ENCODE measurements at regions not wholly inside any gene's neighbourhood (a gene's known extent, or its start where the extent isn't known, plus 50 kb on each side); places are given as distances from the start of the nearest gene placed in this dataset.
"Not testable (repeated sequence)": the region's sequence is repeated elsewhere in the genome, so short reads cannot be mapped to it uniquely, and the experiment has no call there.

DNA sequence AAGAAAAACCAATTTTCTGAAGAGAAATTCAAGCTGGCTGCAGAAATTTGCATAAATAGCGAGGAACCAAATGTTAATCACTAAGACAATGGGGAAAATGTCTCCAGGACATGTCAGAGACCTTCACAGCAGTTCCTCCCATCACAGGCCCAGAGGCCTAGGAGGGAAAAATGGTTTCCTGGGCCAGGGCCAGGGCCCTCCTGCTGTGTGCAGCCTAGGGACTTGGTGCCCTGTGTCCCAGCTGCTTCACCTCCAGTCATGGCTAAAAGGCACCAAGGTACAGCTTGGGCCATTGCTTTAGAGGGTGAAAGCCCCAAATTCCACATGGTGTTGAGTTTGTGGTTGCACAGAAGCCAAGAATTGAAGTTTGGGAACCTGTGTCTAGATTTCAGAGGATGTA is 628.7 kb upstream of the ARRDC3 start:
- DNase-seq (ENCODE audit: low spot score): not testable (repeated sequence)

DNA sequence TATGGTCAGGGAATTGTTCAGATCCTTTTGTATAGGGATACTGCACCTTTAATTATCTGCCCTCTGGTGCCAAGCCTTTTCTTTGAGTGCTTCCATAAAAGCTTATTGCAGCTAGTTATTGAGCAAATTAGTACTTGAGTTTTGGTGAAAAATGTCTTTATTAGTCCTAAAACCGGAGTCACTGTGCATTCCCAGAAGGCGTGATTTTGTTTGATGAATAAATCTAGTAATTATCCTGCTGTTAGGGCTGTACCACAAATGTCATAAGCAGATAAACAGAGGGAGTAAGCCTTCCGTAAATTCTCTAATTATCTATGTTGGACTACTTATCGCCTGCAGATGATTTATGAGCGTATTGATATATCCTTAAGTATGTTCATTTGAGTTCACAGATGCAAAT is 620.7 kb upstream of the ARRDC3 start:
- DNase-seq (ENCODE audit: low spot score): no peak

DNA sequence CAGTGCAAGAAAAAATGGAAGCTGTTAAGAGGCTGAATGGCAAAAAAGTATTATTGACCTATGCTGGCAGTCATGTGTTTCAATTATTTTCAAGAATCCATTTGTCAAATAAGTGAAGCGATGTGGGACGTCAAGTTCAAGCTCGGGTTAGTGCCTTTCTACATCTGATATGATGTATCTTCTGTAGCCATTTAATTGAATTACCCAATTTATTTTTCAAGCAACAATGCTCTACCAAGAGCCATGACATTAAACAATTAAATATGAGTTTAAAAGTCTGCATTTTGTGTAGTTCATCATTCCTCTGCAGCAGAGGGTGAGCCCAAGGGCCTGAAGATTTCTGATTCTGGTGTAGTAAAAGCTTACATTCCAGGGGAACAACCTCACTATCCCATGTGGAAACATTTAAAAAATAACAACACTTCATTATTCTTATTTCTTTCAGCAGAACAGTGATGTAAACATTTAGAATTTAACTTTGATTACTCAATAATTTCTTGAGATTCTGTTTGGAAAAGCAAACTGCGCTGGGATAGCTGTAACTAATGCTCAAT is 619.7 kb upstream of the ARRDC3 start:
- DNase-seq (ENCODE audit: low spot score): no peak

DNA sequence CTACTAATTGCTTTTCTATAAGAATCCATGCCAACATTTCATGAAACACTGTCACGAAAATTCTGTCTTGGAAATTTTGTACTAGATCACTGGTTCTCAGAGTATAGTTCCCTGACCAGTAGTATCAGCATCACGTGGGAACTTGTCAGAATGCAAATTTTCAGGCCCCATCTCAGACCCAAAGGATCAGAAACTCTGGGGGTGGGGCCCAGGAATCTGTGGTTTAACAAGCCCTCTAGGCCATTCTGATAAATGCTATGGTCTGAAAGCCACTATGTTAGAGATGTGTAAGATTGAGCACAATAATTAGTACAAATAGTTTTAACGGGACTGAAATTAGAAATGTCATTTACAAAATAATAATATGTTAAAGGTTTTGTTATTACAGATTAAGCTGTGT is 615.7 kb upstream of the ARRDC3 start:
- DNase-seq (ENCODE audit: low spot score): no peak

DNA sequence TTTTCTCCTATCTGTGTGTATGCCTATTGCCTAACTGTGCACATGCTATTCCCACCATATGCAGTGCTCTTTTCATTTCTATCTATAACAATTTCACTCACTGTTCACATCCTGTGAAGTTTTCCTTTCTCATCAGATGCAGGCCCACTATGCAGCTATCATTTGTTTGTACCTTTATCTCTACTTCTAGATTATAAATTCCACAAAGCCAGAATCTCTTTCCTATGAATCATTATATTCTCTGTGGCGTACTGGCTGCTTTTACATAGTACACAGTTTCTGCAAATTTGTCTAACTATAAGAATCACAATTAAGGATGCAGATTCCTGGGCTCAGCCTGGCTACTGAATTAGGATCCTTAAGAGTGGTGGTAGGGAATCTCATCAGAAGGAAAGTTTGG is 600.8 kb upstream of the ARRDC3 start:
- DNase-seq (ENCODE audit: low spot score): no peak

DNA sequence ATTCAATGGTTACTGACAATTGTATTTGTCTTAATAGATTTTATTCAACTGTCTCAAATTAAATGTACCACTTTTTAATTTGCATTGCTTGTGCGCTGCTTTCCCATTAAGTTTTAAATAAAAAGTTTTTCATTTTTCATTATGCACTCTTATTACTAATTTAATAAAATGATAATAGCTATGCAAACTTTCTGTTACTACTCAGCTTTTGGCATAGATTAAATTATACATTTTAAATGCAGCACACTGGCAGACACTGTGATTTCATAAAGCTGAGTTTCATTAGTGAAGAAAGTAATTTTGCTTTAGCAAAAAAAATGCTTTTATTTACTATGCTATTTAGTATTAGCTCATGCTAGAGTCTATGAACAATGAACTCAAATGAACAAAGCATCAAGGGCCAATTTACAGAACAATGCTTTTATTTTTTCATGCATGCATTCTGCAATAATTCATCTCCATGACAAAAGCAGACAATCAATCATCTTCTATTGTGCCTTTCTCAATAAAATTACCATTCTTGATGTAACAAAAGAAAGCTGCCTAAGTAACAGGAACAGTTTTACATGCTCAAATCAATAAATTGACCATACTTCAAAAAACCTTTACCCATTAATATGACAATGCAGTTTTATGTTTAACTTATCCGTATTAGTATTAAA is 595.2 kb upstream of the ARRDC3 start:
- DNase-seq (ENCODE audit: low spot score): no peak

DNA sequence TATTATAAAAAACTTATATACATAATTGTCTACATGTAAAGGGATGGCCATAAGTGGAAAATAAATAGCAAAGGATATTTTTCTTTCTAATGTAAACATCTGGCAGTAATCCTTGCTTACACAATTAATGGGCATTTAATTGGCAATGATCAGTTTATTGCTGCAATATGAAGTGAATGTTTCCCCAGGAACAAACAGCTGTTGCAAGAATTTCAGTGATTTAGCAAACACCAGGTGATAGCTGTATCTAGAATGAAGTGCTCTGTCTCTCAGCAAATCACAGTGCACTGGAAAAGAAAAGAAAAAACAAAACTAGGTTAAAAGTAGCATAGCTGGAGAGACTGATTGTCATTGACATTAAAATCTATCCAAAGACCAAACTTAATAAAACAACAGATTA is 594.5 kb upstream of the ARRDC3 start:
- DNase-seq (ENCODE audit: low spot score): no peak

DNA sequence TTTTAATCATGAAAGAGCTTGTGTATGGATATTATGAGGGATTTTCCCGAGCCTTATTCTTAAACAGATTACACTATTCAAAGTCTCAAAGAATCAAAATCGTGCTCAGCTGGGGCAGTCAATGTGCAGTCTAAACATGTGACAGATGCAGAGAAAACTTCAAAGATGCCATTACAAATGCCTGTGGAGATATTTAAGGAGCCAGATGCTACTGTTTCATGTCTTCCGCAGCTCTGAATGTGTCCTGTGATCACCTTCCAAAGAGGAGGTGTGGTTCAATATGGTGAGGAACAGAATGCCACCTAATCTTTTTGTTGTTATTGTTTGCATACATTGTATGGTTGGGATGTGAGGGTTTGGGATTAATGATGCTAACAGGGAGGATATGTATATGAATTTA is 593.3 kb upstream of the ARRDC3 start:
- no peak for DNase-seq (ENCODE audit: low spot score)

DNA sequence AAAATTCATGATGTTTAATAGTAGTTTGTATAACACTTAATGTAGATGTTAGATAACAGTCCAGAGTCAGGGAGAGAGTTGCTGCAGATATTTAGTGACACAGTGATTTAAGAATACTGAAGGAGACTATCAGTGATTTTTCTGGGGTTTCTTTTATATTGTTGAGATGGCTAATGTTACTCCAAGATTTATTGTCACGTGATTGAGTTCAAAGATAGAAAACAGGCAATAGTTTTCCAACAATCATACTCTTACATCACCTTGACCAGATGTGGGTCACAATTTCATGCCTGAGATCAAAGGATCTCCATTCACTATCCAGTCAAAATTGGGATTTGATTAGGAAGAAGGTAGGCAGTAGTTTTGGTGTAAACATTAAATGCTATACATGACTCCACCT is 580.0 kb upstream of the ARRDC3 start:
- no peak for DNase-seq (ENCODE audit: low spot score)

DNA sequence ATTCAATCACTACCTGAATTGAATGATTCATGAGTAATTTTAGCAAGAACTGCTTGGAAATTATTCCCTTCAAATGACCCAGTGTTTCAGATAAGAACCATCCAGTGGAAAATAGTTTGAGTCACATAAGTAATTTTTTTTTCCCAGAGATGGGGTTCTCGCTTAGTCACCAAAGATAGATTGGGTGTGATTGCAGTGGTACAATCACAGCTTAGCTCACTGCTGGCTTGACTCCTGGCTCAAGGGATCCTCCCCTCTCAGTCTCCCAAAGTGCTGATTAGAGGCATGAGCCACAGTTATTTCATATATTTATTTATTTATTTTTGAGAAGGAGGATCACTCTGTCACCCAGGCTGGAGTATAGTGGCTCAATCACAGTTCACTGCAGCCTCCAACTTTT is 574.5 kb upstream of the ARRDC3 start:
- DNase-seq (ENCODE audit: low spot score): no peak

DNA sequence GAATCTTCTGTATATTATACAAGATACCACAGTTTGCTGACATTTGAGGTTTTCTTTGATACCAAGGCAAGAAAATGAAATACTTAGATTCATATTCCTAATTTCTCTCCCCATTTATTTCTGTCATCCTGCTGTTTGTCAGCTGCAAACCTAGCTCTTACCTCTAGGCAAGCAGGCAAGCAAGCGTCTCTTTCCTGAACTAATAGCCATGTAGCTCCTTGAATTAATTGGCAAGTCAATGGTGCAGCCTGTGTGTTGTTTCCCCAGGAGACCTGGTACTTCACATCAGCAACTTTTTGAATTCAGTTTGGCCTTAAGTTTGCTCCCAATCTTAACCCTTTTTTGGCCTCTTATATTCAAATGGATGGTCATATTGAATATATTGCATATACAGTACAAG is 573.6 kb upstream of the ARRDC3 start:
- DNase-seq (ENCODE audit: low spot score): no peak

DNA sequence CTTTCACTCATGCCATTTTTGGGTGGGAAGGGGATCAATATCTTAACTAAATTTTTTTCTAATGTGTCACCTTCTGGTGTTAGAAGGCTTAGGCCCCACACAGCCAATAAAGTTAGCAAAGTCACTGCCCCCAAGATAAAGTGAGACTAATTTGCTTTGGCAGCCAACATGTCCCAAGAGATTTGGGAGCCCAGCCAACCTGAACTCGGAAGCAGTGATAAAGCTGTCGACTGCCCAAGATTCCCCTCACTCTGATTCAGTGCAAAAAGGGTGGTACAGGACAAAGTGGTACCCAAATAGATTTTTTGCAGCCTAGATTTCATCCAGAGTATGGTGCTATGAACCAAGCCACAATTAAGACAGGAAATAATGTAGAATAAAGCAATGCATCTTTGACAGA is 572.5 kb upstream of the ARRDC3 start:
- DNase-seq (ENCODE audit: low spot score): no peak

DNA sequence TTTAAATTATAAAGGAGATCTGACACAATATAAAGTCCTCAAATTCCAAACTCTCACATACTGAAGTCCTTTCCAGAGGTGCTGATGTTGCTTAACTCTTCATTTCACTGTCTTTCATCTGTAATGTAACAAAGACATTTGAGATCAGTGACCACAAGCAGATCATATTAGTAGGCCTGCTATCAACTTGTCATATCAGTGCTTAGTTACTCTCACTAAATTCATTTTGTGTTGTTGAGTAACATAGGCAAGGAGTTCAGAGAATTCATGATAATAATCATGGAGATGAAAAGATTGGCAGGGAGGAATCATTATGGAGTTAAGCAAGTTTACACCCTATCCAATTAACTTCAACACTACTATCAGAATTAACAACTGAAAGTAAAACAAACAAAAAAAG is 571.0 kb upstream of the ARRDC3 start:
- no peak for DNase-seq (ENCODE audit: low spot score)

DNA sequence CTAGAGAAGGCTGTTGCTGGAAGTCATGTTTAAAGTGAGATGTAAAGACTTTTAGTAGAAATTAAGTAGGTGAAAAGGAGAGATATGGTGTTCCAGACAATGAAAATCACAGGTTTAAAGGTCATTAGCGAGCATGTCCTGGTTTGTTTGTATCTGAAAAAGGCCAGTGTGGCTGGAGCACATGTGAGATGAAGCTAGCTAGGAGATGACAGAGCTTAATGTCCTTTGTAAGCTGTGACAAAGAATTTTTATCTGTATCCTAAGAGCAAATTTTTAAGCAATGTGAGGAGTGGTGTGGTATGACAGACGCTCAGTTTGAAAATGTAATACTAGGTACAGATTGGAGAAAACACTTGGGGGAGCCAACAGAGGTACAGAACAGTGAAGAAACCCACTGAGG is 567.2 kb upstream of the ARRDC3 start:
- no peak for DNase-seq (ENCODE audit: low spot score)

DNA sequence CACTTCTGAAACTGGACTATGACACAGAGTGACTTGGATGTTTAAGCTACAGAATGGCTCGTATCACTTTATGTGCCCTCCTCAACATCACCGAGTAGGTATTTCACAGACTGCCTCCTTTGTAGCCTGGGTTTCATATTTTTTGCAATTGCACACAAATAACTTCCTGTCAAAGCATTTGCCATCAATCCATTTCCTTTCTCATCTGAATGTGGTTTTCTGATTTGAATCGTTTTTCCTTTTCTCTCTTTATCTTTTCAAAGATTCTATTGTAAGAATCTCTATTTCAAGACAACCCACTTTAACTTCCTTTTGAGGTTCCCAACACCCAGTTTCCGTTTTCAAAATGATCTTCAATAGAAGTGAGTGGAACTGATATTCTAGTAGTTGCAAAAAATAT is 563.8 kb upstream of the ARRDC3 start:
- no peak for DNase-seq (ENCODE audit: low spot score)

DNA sequence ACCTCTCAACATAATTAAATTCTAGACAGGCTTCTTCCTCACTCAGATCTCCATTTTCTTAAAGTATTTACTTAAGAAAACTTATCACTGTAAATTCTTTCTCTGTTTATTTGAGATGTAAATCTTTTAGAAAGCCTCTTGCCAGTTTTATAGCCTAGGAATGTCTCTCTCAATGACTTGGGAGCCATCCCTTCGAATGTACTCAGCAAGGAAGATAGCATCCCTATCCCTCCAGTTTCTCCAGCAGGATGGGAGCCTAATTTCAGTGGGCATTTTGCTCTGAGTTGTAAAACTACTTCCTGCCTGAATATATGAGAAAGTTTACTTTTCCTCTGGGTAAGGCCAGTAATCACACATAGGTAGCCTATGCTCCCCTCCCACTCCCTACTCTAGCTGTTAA is 558.5 kb upstream of the ARRDC3 start:
- DNase-seq (ENCODE audit: low spot score): no peak

DNA sequence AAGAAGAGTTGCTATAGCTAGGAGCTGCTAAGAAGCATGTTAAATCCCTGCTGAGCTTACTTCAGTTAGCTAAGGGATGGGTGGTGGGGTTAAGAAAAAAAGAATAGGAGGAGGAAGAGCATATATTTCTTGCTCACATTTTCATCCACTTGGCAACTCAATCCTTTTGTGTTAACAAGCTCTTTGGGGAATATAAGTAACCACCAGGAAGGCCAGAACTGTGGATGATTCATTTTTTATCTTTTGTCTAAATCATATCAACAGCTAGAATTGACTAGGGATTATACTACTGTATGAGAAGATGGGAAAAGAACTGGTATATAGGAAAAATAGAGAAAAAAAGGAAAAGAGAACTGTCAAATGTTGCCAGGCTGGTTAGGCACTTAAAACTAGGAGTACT is 555.3 kb upstream of the ARRDC3 start:
- no peak for DNase-seq (ENCODE audit: low spot score)

DNA sequence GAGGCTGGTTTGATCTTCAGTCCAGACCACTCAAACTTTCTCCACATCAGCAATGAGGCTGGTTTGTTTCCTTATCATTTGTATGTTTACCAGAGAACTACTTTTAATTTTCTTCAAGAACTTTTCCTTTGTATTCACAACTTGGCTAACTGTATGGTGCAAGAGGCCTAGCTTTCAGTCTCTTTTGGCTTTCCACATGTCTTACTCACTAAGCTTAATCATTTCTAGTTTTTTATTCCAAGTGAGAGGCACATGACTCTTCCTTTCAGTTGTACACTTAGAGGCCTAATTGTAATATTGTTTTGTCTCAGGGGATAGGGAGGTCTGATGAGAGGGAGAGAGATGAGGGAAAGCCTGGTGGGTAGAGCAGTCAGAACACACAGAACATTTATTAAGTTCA is 554.0 kb upstream of the ARRDC3 start:
- DNase-seq (ENCODE audit: low spot score): no peak

DNA sequence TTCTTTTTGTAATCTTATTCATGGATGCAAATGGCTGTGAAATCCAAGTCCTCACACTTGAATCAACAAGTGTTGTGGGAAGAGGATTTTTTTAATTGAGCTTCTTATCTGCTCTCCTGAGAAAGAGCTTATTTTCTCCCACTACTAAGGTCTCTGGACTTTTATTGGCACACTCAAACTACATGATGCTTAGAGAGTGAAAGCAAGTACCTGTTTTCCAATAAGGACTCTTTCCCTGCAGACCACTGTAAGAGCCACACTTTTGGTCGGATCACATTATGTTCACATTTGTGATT is 546.4 kb upstream of the ARRDC3 start:
- DNase-seq (ENCODE audit: low spot score): no peak

DNA sequence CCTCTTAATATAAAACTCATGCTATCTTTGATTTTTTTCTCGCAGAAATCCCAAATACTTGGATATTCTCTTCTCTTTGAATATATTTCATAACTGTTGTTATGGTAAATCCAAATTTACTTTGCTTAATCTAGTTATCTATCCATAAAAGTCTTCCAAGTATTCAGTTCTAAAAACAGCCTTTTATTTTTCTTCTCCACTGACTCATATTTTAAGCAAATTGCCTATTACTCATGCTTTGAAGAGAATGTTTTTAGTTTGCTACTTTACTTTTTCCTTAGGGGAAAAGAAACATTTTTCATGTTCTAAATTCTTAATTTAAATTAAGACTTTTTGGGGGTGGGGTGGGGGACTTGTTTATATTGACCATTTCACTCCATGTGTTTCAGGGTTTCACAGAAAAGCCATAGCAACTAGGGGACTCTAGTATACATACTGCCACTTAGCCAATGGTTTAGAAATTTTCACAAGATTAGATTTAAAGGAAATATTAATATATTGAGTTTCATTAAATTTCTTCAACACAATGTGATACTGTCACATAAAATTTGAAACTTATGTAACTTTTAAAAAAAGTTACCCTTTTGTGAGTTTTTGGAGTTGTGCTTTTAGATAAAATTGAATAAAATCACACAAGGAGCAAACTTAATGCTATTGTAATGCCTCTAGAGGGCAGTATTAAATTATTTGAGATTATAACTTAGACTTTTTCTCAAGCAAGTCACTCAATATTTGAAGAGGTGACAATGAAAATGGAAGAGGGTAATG is 545.8 kb upstream of the ARRDC3 start:
- no peak for DNase-seq (ENCODE audit: low spot score)

DNA sequence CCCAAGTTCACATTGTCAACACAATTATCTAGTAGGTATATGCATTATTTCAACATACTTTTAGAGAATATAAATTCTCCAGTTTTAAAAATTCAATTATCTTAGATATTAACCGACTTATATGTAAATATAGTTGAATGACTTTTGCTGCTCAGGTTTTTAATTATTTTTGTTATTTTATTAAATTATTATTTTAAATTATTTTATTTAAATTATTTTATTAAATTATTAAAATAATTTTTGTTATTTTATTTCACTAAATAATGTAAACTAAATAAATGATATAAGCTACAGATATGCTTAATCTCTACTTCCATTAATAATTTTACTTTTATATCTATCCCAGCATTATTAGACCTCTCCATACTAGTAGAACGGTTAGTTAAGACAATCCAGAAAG is 544.3 kb upstream of the ARRDC3 start:
- DNase-seq (ENCODE audit: low spot score): no peak

DNA sequence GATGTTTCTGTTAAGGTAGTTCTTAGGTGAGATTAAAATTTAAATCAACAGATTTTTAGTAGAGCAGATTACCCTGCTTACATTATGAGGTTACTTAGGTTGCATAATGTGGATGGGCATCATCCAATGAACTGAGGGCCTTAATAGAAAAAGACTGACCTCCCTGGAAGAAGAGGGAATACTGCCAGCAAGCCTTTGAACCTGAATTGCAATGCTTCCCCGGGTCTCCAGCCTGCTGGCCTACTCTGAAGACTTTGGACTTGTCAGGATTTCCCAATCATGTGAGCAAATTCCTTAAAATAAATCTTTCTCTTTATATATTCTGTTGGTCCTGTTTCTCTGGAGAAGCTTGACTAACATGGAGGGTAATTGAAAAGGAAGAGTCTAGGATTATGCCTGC is 542.1 kb upstream of the ARRDC3 start:
- DNase-seq (ENCODE audit: low spot score): no peak

DNA sequence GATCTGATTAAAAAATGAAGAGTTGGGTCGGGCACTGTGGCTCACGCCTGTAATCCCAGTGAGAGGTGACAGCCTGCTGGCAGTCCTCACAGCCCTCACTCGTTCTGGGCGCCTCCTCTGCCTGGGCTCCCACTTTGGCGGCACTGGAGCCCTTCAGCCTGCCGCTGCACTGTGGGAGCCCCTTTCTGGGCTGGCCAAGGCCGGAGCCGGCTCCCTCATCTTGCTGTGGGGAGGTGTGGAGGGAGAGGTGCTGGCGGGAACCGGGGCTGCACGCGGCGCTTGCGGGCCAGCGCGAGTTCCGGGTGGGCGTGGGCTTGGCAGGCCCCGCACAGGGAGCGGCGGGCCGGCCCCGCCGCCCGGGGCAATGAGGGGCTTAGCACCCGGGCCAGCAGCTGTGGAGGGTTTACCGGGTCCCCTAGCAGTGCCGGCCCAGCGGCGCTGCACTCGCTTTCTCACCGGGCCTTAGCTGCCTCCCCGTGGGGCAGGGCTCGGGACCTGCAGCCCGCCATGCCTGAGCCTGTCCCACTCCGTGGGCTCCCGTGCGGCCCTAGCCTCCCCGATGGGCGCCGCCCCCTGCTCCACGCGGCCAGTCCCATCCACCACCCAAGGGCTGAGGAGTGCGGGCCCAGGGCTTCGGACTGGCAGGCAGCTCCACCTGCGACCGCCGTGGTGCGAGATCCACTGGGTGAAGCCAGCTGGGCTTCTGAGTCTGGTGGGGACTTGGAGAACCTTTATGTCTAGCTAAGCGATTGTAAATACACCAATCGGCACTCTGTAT is 534.1 kb upstream of the ARRDC3 start:
- not testable (repeated sequence) for DNase-seq (ENCODE audit: low spot score)

Measured in CD4-positive, alpha-beta T cell treated with Interleukin-15 for 4 hours (primary cell).